Subcutaneous abdominal adipose tissue (tissue), 5 donors: ENCODE measurements at regions not wholly inside any gene's neighbourhood (a gene's known extent, or its start where the extent isn't known, plus 50 kb on each side); places are given as distances from the start of the nearest gene placed in this dataset.

Source experiments
- H3K27ac ChIP-seq: one replicate; pipeline ENCODE4 v1.7.0; 2013; ENCODE audit warnings: low read depth, mild to moderate bottlenecking, inconsistent platforms, low read length, moderate library complexity
- H3K27me3 ChIP-seq, 5 donors: one replicate each; pipeline ENCODE4 v1.7.0; 2013; ENCODE audit warnings: low read length in 5 of 5, inconsistent platforms in 1 of 5; ENCODE audit not compliant: control insufficient read depth in 5 of 5, insufficient read depth in 4 of 5
- H3K36me3 ChIP-seq, 5 donors: one replicate each; pipeline ENCODE4 v1.7.0; 2013; ENCODE audit warnings: low read length in 5 of 5; ENCODE audit not compliant: control insufficient read depth in 5 of 5, insufficient read depth in 5 of 5
- H3K4me1 ChIP-seq, 5 donors: one replicate each; pipeline ENCODE4 v1.7.0; 2013; ENCODE audit warnings: low read length in 5 of 5, mild to moderate bottlenecking in 3 of 5, moderate library complexity in 1 of 5; ENCODE audit not compliant: control insufficient read depth in 5 of 5, insufficient read depth in 5 of 5
- H3K4me3 ChIP-seq, 5 donors: one replicate each; pipeline ENCODE4 v1.7.0; 2013; ENCODE audit warnings: low read length in 5 of 5, low read depth in 1 of 5
- H3K9ac ChIP-seq, 5 donors: one replicate each; pipeline ENCODE4 v1.7.0; 2013; ENCODE audit warnings: low read length in 5 of 5, mild to moderate bottlenecking in 4 of 5, moderate library complexity in 3 of 5
- H3K9me3 ChIP-seq, 5 donors: one replicate each; pipeline ENCODE4 v1.7.0; 2013; ENCODE audit warnings: low read length in 5 of 5; ENCODE audit not compliant: control insufficient read depth in 5 of 5
- donor health status: healthy.
- donor health status: healthy.
- donor health status: healthy.
- donor health status: healthy.
- donor health status: healthy.

DNA sequence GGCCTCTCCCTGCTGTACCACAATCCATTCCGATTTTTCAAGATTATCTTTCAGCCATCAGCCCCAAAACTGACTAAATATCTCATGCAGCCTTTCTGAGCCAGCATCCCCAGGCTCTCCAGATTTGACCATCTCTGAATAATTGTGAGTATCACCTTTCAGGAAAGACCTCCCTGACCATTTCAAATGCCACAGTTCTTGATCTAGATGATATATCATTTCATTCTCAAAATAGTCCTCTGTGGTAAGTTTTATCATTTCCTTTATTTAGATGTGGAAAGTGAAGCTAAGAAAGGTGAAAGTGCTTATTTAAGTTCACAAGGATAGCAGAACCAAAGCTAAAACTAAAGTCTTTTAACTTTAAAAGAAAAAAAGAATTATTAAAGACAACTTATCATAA lies 244.0 kb downstream of the PLPP3 start:
- Histone ChIP-seq H3K27me3 (no peaks in the 10 kb centered on the region), H3K27ac (no peak overlapping the region), H3K4me1 (peaks cover 0 to 5% (median 0%) of the 10 kb centered on the region in 5 donors), H3K9me3 (no peaks in the 10 kb centered on the region), H3K36me3 (no peaks in the 10 kb centered on the region), H3K4me3 (no peak overlapping the region), H3K9ac (no peak overlapping the region)

DNA sequence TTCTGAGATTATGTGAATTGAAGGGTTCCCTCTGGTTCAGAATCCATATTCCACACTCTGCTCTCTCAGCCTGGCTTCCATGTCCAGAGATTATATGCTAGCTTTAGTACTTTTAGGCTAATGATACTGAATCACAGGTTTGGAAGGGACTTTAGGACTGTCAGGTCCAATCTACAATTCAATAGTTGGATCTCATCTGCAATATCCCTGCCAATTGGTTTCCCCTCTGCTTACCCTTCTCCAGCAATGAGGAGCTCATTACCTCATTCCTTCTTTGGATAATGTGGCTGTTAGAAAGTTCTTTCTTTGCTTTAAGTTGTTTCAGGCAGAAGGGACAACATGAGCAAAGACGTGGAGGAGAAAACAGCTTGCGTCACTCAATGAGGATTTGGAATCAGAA lies 245.3 kb downstream of the PLPP3 start:
- Histone ChIP-seq H3K4me1 (peaks cover 0 to 3% (median 0%) of the 10 kb centered on the region in 5 donors), H3K27me3 (no peaks in the 10 kb centered on the region), H3K4me3 (no peak overlapping the region), H3K9ac (no peak overlapping the region), H3K27ac (no peak overlapping the region), H3K9me3 (no peaks in the 10 kb centered on the region), H3K36me3 (no peaks in the 10 kb centered on the region)

DNA sequence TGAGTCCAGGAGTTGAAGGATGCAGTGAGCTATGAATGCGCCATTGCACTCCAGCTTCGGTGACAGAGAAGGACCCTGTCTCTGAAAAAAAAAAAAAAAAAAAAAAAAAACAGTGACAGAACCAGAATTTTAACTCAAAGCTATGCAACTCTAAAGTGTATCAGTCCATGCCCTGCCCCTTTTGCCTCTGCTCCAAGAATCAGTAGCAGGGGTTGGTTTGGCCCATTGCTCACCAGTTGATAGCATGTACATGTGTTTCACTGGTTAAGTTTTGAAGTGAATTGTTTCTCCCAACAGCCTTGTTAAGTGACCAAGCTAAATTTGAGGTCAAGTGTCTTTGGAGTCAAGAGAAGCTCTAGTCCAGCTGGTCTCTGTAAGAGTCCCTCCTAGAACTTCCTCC lies 245.9 kb downstream of the PLPP3 start:
- H3K9me3 ChIP-seq, result no peaks in the 10 kb centered on the region
- H3K4me1 ChIP-seq, result peaks cover 0 to 3% (median 0%) of the 10 kb centered on the region in 5 donors
- no peak overlapping the region for H3K9ac ChIP-seq
- no peak overlapping the region for H3K27ac ChIP-seq
- no peaks in the 10 kb centered on the region for H3K36me3 ChIP-seq
- no peak overlapping the region for H3K4me3 ChIP-seq
- H3K27me3 ChIP-seq, result no peaks in the 10 kb centered on the region

DNA sequence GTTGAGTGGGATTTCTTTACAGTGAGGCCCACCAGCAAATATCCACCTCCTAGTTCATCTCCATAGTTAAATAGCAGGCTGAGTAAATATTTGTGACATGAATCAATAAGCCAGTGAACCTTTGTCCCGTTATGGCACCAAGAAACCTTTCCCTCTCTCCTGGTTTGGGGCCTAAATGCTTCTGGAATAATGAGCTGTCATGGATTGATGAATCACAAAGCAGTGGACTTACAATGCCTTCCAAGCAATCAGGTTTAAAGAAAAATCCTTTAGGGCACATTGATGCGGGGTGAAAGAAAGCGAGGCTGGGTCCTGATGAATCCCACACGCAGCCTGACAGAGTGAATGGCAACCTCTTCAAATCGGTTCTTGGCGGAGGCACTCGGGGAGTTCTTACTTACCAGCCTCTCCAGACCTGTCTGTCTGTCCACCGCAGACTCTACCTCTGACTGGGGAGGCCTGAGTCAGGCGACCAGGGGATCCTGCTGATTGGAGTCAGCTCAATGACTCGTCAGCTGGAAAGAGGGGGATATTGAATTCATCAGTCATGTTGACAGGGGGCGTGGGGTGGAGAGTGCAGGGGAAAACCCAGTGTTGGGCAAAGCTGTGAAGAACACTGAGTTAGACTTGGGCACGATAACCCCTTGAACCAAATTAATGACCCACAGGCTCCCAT lies 247.3 kb downstream of the PLPP3 start:
- Histone ChIP-seq H3K9me3 (no peaks in the 10 kb centered on the region), H3K27ac (no peak overlapping the region), H3K27me3 (no peaks in the 10 kb centered on the region), H3K4me1 (peaks cover 0 to 3% (median 0%) of the 10 kb centered on the region in 5 donors), H3K36me3 (no peaks in the 10 kb centered on the region), H3K4me3 (no peak overlapping the region), H3K9ac (no peak overlapping the region)

DNA sequence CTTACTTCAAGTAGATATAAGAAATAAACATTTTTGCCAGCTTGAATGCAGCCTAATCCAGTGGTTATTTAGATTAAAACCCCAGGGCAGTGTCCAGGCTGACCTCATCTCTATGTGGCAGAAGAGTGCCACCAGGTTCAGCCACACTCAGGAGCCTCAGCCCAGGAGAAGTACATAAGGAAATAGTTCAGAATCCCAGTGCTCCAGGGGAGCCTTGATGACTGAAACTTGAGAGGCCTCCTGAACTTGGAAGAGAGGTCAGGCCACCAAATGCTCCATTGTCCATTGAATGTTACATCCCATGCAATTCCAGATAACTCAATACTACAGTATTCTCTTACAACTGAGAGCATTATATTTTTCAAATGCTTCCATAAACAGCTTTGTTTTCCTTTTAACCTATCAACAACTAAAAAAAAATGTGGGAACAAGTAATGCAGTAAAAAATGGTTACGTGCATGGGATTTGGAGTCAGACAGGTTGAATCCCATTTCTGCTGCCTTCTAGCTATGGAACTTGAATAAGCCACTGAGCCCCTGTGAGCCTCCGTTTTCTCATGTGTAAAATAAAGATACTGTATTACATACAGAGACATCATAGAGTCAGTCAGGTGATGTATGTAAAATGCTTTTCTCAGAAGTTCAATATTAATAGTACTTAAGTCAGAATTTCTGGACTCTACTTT lies 248.0 kb downstream of the PLPP3 start:
- Histone ChIP-seq H3K9ac (no peak overlapping the region), H3K27me3 (no peaks in the 10 kb centered on the region), H3K4me1 (peaks cover 0 to 3% (median 0%) of the 10 kb centered on the region in 5 donors), H3K36me3 (no peaks in the 10 kb centered on the region), H3K4me3 (no peak overlapping the region), H3K27ac (no peak overlapping the region), H3K9me3 (no peaks in the 10 kb centered on the region)

DNA sequence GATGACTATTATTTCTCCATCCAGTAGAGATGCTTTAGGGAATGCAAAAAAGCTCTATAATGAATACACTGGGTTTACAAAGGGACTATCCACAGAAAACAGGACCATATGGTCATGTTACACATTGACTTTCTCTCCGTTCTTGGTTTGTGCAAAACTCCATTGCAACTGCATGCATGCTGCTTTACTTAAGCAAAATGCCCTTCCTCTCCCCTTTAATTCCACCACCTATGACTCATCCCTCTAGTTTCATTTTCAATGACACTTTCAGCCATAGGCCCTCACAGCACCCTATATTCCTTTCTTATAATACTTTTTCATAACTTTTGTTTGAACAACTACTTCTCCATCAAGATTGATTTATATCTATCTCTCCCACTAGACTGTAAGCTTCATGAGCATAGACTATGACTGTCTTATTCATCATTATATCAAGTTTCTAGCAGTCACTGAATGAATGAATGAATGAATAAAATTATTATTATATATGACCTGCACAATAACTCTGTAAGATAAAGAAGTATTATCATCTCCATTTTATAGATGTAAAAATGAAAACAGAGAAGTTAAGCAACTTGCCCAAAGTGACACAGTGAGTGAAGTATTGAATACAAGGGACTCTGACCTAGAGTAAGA lies 248.9 kb downstream of the PLPP3 start:
- Histone ChIP-seq H3K36me3 (no peaks in the 10 kb centered on the region), H3K27me3 (no peaks in the 10 kb centered on the region), H3K27ac (no peak overlapping the region), H3K4me1 (peaks cover 0 to 3% (median 0%) of the 10 kb centered on the region in 5 donors), H3K9ac (no peak overlapping the region), H3K4me3 (no peak overlapping the region), H3K9me3 (no peaks in the 10 kb centered on the region)

DNA sequence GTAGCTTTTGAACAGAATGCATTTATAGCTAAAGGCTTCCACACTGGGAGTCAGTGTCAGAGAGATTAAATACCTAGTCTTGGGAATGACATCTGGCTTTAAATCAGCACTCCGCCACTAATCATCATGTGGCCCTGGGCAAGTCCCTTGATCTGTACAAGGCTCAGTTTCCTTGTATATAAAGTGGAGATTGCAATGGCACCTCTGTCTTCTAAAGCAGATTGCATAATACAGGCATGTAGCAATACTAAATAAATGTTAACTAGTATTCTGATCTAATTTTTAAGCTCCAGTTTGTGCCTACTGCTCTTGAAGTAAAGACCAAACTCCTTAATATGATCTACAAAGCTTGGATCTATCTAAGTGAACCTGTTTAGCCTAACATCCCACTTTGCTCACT lies 249.4 kb downstream of the PLPP3 start:
- H3K9ac ChIP-seq, result no peak overlapping the region
- no peak overlapping the region for H3K27ac ChIP-seq
- no peaks in the 10 kb centered on the region for H3K9me3 ChIP-seq
- no peak overlapping the region for H3K4me3 ChIP-seq
- no peaks in the 10 kb centered on the region for H3K27me3 ChIP-seq
- H3K36me3 ChIP-seq, result no peaks in the 10 kb centered on the region
- peaks cover 0 to 3% (median 0%) of the 10 kb centered on the region in 5 donors for H3K4me1 ChIP-seq

DNA sequence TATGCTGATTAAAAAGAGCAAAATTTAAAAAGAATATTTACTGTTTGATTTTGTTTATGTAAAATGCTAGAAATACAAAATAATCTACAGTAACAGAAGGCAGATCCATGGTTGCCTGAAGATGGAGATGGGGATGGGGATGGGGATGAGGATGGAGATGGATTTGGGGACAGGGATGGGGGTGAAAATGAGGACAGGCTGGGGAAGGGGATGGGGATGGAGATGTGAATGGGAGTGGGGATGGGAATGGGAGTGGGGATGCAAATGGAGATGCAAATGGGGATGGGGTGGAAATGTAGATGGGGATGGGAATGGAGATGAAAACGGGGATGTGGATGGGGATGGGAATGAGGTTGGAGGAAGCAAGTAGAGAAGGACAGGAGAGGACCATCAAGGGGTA lies 252.2 kb downstream of the PLPP3 start:
- Histone ChIP-seq H3K36me3 (no peaks in the 10 kb centered on the region), H3K4me1 (peaks cover 0 to 3% (median 0%) of the 10 kb centered on the region in 5 donors), H3K9me3 (no peaks in the 10 kb centered on the region), H3K27ac (no peak overlapping the region), H3K27me3 (no peaks in the 10 kb centered on the region), H3K4me3 (no peak overlapping the region), H3K9ac (no peak overlapping the region)

DNA sequence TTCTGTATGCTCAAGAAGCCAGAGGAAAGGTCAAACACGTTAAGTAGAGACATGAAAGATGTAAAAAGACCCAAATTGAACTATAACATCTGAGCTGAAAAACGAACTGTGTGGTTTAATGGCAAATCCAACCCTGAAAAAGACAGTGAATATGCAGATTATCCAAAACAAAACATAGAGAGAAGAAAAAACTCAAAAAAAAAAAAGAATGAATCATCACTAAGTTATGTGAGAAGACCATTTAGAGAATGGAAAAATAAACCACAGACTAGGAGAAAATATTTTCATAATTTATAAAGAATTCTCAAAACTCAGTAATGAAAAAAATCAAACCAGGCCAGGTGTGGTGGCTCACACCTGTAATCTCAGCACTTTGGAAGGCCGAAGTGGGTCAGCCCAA lies 253.3 kb downstream of the PLPP3 start:
- Histone ChIP-seq H3K27ac (no peak overlapping the region), H3K4me1 (peaks cover 0 to 3% (median 0%) of the 10 kb centered on the region in 5 donors), H3K4me3 (no peak overlapping the region), H3K36me3 (no peaks in the 10 kb centered on the region), H3K27me3 (no peaks in the 10 kb centered on the region), H3K9ac (no peak overlapping the region), H3K9me3 (no peaks in the 10 kb centered on the region)

DNA sequence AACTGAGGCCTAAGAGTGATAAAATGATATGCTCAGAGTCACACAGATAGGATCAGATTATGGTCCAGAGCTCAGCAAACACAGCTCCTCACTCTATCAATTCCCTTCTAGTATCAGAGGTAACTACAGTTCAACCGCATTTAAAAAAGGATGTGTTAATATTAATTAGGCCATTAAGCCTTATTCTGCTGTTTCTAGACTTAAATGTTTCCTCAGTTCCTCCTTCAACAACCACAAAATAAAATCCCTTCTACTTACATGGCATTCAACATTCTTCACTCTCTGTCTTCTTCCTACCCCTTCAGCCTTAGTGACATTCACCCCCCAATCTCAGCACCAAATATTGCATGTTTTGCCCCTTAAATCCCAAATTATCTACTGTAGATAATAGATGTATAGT lies 254.9 kb downstream of the PLPP3 start:
- H3K4me3 ChIP-seq, result no peak overlapping the region
- H3K36me3 ChIP-seq, result no peaks in the 10 kb centered on the region

More for the DNA sequence above, 254.9 kb downstream of the PLPP3 start:
- no peak overlapping the region for H3K9ac ChIP-seq
- no peak overlapping the region for H3K27ac ChIP-seq
- H3K27me3 ChIP-seq, result no peaks in the 10 kb centered on the region
- H3K9me3 ChIP-seq, result no peaks in the 10 kb centered on the region
- H3K4me1 ChIP-seq, result peaks cover 0 to 5% (median 0%) of the 10 kb centered on the region in 5 donors
